ENCODE measurements at regions not wholly inside any gene's neighbourhood (a gene's known extent, or its start where the extent isn't known, plus 50 kb on each side); places are given as distances from the start of the nearest gene placed in this dataset.
A peak's percentile ranks its signal among the peaks of the same experiment; 100 is the strongest.
"Not testable (repeated sequence)": the region's sequence is repeated elsewhere in the genome, so short reads cannot be mapped to it uniquely, and the experiment has no call there.

DNA sequence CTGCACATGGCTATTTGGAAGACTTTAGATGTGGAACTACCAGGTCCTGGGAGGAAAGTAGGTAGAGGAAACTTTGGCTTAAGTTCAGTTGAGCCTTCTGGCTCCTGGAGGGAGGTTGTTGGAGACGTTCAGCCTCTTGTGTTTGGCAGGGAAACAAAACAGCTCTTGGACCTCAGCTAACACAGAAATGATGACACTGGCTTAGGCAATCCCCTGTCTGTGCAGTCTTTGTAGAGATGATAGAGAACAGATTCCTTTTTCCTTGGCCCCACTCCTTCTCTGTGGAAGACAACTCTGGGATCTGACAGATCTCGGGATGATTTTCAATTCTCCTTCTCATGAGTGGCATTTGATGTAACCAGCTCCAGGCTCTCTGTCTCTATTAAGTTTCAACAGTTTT is 428.5 kb downstream of the TMEM135 start:
- no peak for DNase-seq (ENCODE audit: low spot score)

GRCh38 chr11:87465716-87466115 is 428.0 kb downstream of the TMEM135 start:
- no peak for DNase-seq (ENCODE audit: low spot score)

- DNase-seq (ENCODE audit: low spot score) = peak; percentile 72
Observed at GRCh38 chr11:87463486-87464102, 425.9 kb downstream of the TMEM135 start.

DNA sequence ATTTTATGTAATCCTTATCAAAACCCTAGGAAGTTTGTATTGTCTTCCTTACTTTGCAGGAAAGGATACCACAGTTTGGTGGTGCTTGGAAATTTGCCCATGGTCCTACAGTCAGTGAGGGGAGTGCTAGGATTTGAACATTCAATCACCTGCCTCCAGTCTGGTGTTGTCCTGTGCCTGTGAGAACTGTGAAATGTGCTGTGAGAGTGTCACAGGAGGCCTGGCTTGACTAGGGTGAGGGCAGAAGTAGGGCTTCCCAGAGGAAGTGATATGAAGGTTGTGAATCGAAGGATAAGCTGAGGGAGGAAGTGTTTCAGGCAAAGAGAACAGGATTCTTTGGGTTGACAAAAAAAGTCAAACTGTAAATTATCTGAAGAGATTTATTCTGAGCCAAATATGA is 424.4 kb downstream of the TMEM135 start:
- no peak for DNase-seq (ENCODE audit: low spot score)

DNA sequence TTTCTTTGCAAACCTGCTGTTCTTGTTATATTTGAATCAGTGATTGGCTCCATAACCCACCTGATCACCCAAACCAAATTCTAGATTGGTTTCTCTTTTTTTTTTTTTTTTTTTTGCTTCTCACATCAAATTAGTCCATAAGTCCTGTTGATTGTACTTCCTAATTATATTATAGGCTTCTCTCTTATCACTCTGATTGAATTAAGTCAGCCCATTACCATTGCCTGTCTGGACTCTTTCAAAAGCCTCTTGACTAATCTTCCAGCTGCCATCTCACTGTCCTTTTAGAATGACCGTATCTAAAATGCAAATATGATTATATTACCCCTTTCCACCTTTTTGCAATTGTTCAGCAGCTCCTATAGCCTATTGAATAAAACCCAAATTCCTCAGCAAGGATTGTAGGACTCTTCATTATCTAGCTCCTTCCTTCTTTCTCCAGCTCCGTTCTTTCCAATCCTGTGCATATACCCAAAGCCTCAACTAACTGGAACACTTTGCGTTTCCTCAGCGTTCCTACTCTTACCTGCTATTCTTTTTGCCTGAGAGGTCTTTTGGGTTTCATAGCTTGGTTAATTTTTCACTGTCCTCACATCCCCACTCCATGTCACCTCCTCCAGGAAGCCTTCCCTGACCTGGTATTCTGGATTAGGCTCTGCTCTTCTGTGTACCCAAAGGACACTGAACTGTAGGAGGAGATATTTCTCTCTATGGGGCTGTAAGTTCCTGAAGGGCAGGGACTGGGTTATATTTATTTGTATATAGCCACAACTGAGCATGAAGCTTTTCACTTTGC is 423.3 kb downstream of the TMEM135 start:
- DNase-seq (ENCODE audit: low spot score) = no peak

GRCh38 chr11:87460279-87460678 is 422.5 kb downstream of the TMEM135 start:
- DNase-seq (ENCODE audit: low spot score) = no peak

GRCh38 chr11:87459351-87459750 is 421.6 kb downstream of the TMEM135 start:
- DNase-seq (ENCODE audit: low spot score) = no peak

DNA sequence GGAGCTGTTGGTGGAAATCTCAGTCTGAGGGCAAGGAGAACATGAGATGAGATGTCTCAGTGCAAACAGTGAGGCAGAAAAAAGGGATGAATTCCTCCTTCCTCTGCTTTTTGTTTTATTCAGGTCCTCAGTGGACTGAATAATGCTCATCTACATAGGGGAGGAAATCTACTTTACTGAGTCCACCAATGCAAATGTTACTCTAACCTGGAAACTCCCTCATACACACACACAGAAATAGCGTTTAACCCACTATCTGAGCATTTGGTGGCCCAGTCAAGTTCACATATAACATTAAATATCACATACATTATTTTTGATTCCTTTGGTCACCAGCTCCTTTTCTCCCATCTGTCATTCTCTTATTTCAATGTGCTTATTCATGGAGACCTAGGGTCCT is 418.8 kb downstream of the TMEM135 start:
- DNase-seq (ENCODE audit: low spot score) = no peak

- DNase-seq (ENCODE audit: low spot score) = no peak
Observed at GRCh38 chr11:87455180-87455579, 417.4 kb downstream of the TMEM135 start.

GRCh38 chr11:87454241-87454640 is 416.5 kb downstream of the TMEM135 start:
- no peak for DNase-seq (ENCODE audit: low spot score)

DNA sequence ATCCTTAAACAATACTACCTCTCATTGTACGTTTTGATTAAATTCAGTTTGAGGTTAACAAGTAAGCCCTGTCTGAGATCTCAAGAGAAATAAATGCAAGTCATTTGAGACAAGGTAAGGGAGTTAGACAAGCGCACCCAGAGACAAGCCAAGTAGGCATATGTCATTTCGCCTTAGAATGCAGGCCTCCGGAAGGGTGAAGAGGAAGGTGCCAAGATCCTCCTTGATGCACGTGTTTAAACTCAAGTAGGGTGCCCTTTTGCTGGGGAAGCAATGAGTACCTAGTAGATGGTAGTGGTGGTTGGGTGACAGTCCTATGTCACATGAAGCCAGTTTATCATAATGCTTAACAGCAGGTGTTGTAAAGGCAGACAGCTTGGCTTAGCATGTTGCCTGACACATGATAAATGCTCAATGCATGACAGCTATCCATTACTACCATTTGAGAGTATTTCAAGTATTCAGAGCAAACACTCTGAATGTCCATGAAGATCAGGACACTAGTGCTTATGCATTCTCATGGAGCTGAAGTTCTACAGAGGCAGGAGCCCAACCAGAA is 415.9 kb downstream of the TMEM135 start:
- no peak for DNase-seq (ENCODE audit: low spot score)

GRCh38 chr11:87452025-87452424 is 414.3 kb downstream of the TMEM135 start:
- DNase-seq (ENCODE audit: low spot score) = not testable (repeated sequence)

DNA sequence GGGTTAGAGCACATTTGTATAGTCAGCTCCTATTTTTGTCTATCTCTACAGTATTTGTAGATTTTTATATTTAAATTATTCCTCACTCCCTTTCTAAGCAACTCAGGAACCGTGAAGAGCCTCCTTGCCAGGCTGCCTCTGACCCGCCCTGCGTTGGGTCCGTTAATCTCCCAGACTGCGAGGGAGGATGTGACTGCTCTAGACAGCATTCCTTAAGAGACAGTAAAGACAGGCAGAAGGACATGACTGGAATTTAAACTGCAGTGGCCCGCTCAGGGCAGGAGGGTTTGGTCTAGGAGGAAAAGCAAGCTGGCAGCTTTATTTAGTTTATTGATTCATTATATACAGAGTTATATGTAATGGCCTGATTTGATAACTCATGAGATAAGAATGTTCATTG is 413.7 kb downstream of the TMEM135 start:
- no peak for DNase-seq (ENCODE audit: low spot score)

- DNase-seq (ENCODE audit: low spot score) = no peak
Observed at GRCh38 chr11:87447606-87448005, 409.9 kb downstream of the TMEM135 start.

- DNase-seq (ENCODE audit: low spot score) = no peak
Observed at GRCh38 chr11:87444993-87445392, 407.3 kb downstream of the TMEM135 start.

DNA sequence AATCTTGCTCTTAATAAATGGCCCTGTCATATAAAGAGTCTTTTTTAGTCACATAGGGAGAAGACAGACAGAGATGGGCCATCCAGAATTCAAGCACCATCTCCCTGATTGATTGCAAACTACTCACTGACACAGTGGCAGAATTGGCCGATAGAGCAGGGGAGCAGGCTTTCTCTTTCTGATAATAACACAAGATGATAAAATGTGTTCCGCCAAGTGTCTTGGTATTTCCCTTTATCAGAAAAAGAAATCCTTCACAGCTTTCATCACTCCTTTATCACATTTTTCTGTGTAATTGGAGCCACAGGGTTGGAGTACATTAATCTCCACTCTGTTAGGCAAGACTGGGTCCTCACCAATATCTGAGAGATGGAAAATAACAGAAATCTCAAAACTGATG is 406.0 kb downstream of the TMEM135 start:
- DNase-seq (ENCODE audit: low spot score) = no peak

- DNase-seq (ENCODE audit: low spot score) = no peak
Observed at GRCh38 chr11:87440076-87440770, 402.5 kb downstream of the TMEM135 start.

- no peak for DNase-seq (ENCODE audit: low spot score)
Observed at GRCh38 chr11:87438416-87438815, 400.7 kb downstream of the TMEM135 start.

- no peak for DNase-seq (ENCODE audit: low spot score)
Observed at GRCh38 chr11:87437844-87438223, 400.1 kb downstream of the TMEM135 start.

DNA sequence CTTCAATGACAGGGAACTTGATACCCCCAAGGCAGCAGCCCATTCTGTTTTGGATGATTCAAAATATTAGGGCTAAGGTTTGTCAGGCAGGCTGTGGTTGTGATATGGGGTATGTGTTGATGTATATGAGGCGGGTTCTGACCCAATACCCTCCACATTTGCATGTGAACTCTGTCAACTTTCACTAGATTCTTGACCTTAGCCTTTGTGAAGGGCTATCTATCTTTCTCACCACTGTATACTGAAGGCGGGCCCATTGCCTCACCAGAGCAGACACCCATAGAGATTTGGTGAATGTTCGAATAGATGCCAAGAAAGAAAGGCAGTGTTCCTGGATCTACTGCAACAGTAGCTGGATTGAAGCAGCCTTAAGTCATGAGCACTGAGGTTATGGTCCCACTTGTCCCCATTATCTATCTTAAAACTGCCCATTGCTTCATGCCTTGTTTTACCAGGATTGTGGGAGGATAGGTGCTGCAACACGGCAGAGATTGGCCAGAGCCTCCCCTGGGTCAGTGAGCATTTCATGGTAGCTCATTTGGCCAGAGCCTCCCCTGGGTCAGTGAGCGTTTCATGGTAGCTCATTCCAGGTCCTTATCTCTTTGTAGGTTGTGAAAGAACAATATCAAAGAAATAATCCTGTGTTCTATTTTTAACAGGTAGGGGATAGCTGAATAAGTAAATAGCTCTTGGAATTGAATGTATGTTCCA is 399.6 kb downstream of the TMEM135 start:
- DNase-seq (ENCODE audit: low spot score) = no peak

DNA sequence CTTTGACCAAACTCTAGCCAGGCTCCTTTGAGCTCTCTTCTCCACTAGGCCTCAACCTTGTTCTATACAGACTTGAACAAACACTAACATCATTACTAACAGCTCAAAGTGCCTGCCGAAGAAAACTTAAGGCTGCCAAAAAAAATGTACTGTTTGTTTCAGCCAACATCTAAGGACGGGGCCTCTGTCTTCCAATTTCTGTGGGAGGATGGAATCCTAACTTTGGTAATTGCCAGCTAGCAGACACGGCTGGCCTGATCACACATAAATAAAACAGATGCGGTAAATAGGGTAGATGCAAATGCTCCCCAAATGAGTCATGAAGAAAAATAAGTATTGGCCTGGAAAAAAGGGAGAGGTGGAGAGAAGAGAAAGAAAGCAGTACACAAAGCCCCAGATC is 394.3 kb downstream of the TMEM135 start:
- no peak for DNase-seq (ENCODE audit: low spot score)

- DNase-seq (ENCODE audit: low spot score) = no peak
Observed at GRCh38 chr11:87431392-87431791, 393.7 kb downstream of the TMEM135 start.

Data from HT-29 (cell line).